Motor neuron (in vitro differentiated cells): ENCODE measurements at regions not wholly inside any gene's neighbourhood (a gene's known extent, or its start where the extent isn't known, plus 50 kb on each side); places are given as distances from the start of the nearest gene placed in this dataset.
"Not testable (repeated sequence)": the region's sequence is repeated elsewhere in the genome, so short reads cannot be mapped to it uniquely, and the experiment has no call there.

Experiments used
- ATAC-seq, 8 experiments: fragments of 200-7000 bp; cut with Tn5 transposase; replicated peaks in 6 of 8; 2 replicates each; pipeline ENCODE4 v1.8.0; 2021; ENCODE audit warnings: mild to moderate bottlenecking in 8 of 8, moderate library complexity in 8 of 8
- H3K27ac ChIP-seq, 2 donors: fragments of 250-450 bp; sonication (Bioruptor Pico); 2 replicates each; pipeline ENCODE4 v1.9.0; 2021; ENCODE audit warnings: antibody characterized with exemption in 2 of 2, mild to moderate bottlenecking in 2 of 2, moderate library complexity in 1 of 2
- H3K4me1 ChIP-seq, 2 donors: fragments of 250-450 bp; sonication (Bioruptor Pico); replicated peaks in 1 of 2; 2 replicates each; pipeline ENCODE4 v1.6.1; 2021; ENCODE audit warnings: antibody characterized with exemption in 2 of 2, mild to moderate bottlenecking in 2 of 2, moderate library complexity in 1 of 2
- H3K4me3 ChIP-seq, 5 donors: fragments of 250-450 bp; sonication (Bioruptor Pico); 2 replicates each; pipeline ENCODE4 v1.9.0; 2021; ENCODE audit warnings: antibody characterized with exemption in 5 of 5, mild to moderate bottlenecking in 5 of 5, moderate library complexity in 4 of 5
- WGBS, 10 experiments: fragments of 450-650 bp; shearing (Covaris generic); methylation state at CpG; one replicate each; pipeline ENCODE4 v1.0.0; 2022; 5-methylcytosine and 5-hydroxymethylcytosine counted together
- in situ Hi-C, 9 experiments: fragments of 400-800 bp; cut with MboI; loops; one replicate each; pipeline ENCODE4 v1.15.0; 2021; ENCODE audit warnings: low sequenced_read_pairs in 9 of 9, low pct_unique_long_range_greater_than_20kb in 2 of 9; ENCODE audit not compliant: unreplicated experiment in 9 of 9

DNA sequence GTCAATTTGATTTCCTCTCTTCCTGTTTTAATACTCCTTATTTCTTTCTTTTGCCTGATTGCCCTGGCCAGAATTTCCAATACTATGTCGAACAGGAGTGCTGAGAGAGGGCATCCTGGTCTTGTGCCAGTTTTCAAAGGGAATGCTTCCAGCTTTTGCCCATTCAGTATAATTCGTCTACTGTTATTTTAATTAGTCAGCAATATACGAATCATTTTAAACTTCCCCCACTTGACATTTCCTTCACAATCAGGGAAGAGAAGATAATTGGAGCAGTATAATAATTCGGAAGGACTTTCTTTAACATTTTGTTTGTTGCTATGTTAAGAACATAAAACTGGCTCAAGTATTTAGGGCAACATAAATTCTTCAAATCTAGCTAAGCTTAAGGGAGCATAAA is 860.3 kb upstream of the SLC35B3 start:
- ATAC-seq, result no peak
- Histone ChIP-seq H3K27ac (no peak overlapping the region), H3K4me1 (no peaks in the 10 kb centered on the region), H3K4me3 (no peak overlapping the region)
- in situ Hi-C loops, result no loop called here
- WGBS, 10 experiments, result 27 to 94% (median 78%) methylated on average over 2 to 4 of the region's 4 CpGs

- no peak for ATAC-seq
- Histone ChIP-seq H3K4me1 (no peaks in the 10 kb centered on the region), H3K4me3 (no peak overlapping the region), H3K27ac (no peak overlapping the region)
- 13 to 52% (median 35%) methylated on average over 1 to 3 of the region's 3 CpGs; no CpG with 5 or more reads in 1 of the 10 experiments for WGBS, 10 experiments
- in situ Hi-C loops, result no loop called here
Measured at GRCh38 chr6:9292975-9293374, 857.6 kb upstream of the SLC35B3 start.

GRCh38 chr6:9290342-9290741 is 855.0 kb upstream of the SLC35B3 start:
- ATAC-seq, result not testable (repeated sequence)

GRCh38 chr6:9272671-9273070 is 837.3 kb upstream of the SLC35B3 start:
- in situ Hi-C loops, result loop anchor here in 1 of 9 experiments (25.0 kb wide), 1 partner anchor 1140 kb away; the partner anchor contains the start of gene TFAP2A
- no peak for ATAC-seq
- no peak overlapping the region for H3K4me3 ChIP-seq
- no peaks in the 10 kb centered on the region for H3K4me1 ChIP-seq
- H3K27ac ChIP-seq, result no peak overlapping the region

More at GRCh38 chr6:9290342-9290741, 855.0 kb upstream of the SLC35B3 start:
- no CpG with 5 or more reads among the region's 32 CpGs for WGBS, 10 experiments
- in situ Hi-C loops, H3K27ac ChIP-seq, H3K4me3 ChIP-seq, H3K4me1 ChIP-seq: not testable (repeated sequence)

GRCh38 chr6:9266741-9267140 is 831.4 kb upstream of the SLC35B3 start:
- ATAC-seq, result no peak
- Histone ChIP-seq H3K27ac (no peak overlapping the region), H3K4me3 (no peak overlapping the region), H3K4me1 (no peaks in the 10 kb centered on the region)
- 14 to 100% (median 88%) methylated on average over 1 of the region's 1 CpG; no CpG with 5 or more reads in 3 of the 10 experiments for WGBS, 10 experiments
- in situ Hi-C loops, result loop anchor here in 1 of 9 experiments (25.0 kb wide), 1 partner anchor 1146 kb away; the partner anchor contains the start of gene TFAP2A

DNA sequence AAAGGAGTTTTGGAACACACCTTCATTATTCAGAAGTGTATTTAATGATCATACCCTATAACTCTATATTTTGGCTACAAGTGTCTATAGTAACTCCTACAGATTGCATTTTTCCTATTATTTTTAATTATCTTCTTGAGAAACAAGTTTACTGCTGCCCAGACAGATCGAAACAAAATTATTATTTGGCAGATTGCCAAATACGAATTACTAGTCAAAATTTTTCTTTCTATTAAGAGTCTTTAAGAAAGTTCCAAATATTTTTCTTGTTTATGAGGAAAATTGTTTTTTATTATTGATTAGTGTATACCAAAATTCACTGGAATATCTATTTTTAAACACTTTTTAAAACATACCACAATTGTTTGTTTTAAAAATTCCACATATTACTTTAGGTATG is 821.9 kb upstream of the SLC35B3 start:
- Histone ChIP-seq H3K4me1 (no peaks in the 10 kb centered on the region), H3K27ac (no peak overlapping the region), H3K4me3 (no peak overlapping the region)
- 12 to 78% (median 50%) methylated on average over 1 to 2 of the region's 2 CpGs for WGBS, 10 experiments
- ATAC-seq, result no peak
- in situ Hi-C loops, result loop anchor here in 1 of 9 experiments (25.0 kb wide), 1 partner anchor 1155 kb away; the partner anchor contains the start of gene TFAP2A

GRCh38 chr6:9254251-9254650 is 818.9 kb upstream of the SLC35B3 start:
- no peak for ATAC-seq
- H3K27ac ChIP-seq, result no peak overlapping the region
- H3K4me3 ChIP-seq, result no peak overlapping the region
- no peaks in the 10 kb centered on the region for H3K4me1 ChIP-seq
- in situ Hi-C loops, result loop anchor here in 1 of 9 experiments (25.0 kb wide), 1 partner anchor 1158 kb away; the partner anchor contains the start of gene TFAP2A
- 17 to 100% (median 93%) methylated on average over 3 to 9 of the region's 9 CpGs for WGBS, 10 experiments

DNA sequence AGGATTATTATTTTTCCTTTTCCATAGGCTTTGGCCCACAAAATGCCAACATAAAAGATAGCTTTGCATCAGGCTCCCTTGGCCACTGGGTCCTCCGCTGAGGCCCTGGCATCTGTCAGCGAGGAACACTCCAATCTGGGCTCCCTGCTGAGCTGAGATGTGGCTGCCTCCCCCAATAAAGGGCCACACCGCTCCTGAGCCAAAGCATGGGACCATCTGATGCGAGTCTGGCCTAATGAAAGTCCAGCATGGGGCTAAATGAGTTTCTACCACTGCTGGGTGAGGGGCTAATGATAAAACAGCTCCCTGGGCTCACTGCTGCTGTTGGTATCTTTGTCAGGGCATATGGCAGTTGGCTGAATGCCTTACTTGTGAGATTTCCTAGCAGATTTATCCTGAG is 817.5 kb upstream of the SLC35B3 start:
- Histone ChIP-seq H3K4me1 (no peaks in the 10 kb centered on the region), H3K27ac (no peak overlapping the region), H3K4me3 (no peak overlapping the region)
- 24 to 100% (median 74%) methylated on average over 1 to 4 of the region's 4 CpGs; no CpG with 5 or more reads in 4 of the 10 experiments for WGBS, 10 experiments
- ATAC-seq, result no peak
- in situ Hi-C loops, result loop anchor here in 1 of 9 experiments (25.0 kb wide), 1 partner anchor 1160 kb away; the partner anchor contains the start of gene TFAP2A

GRCh38 chr6:9250852-9251251 is 815.5 kb upstream of the SLC35B3 start:
- WGBS, 10 experiments, result 10 to 44% (median 27%) methylated on average over 3 to 8 of the region's 9 CpGs; no CpG with 5 or more reads in 1 of the 10 experiments
- ATAC-seq, result peak; percentile 30 to 73 (median 61)
- Histone ChIP-seq H3K4me3 (no peak overlapping the region), H3K4me1 (no peaks in the 10 kb centered on the region), H3K27ac (no peak overlapping the region)
- in situ Hi-C loops, result loop anchor here in 1 of 9 experiments (25.0 kb wide), 1 partner anchor 1161 kb away; the partner anchor contains the start of gene TFAP2A

DNA sequence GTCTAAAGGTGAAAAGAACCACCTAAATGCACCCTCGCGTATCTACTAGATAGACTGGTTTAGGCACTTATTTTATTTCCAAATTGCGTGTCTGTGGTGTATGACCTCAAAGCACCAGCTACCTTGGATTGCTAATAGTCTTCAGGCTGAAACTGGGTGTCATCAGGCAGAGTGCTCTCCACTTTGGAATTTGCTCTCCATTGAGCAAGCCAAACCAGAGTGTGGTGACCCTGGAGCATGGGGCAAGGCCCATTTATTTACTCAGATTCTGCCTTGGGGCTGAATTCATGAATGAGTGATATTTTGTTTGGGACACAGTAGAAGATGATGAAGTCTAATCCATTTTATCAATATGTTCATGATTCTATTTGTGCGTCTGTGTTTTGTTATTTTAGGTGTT is 812.8 kb upstream of the SLC35B3 start:
- 42 to 100% (median 93%) methylated on average over 1 to 4 of the region's 4 CpGs; no CpG with 5 or more reads in 1 of the 10 experiments for WGBS, 10 experiments
- H3K27ac ChIP-seq, result no peak overlapping the region
- in situ Hi-C loops, result loop anchor here in 1 of 9 experiments (25.0 kb wide), 2 partner anchors 261 to 1164 kb away; partner anchors contain the start of gene TFAP2A
- ATAC-seq, result peak in 1 of 8 experiments; percentile 65
- no peak overlapping the region for H3K4me3 ChIP-seq
- H3K4me1 ChIP-seq, result no peaks in the 10 kb centered on the region

- ATAC-seq, result no peak
- Histone ChIP-seq H3K27ac (no peak overlapping the region), H3K4me1 (no peaks in the 10 kb centered on the region), H3K4me3 (no peak overlapping the region)
- 64 to 100% (median 91%) methylated on average over 1 to 2 of the region's 2 CpGs; no CpG with 5 or more reads in 2 of the 10 experiments for WGBS, 10 experiments
- in situ Hi-C loops, result loop anchor here in 1 of 9 experiments (25.0 kb wide), 2 partner anchors 254 to 1171 kb away; partner anchors contain the start of gene TFAP2A
Measured at GRCh38 chr6:9240861-9241260, 805.5 kb upstream of the SLC35B3 start.

GRCh38 chr6:9236443-9236842 is 801.1 kb upstream of the SLC35B3 start:
- ATAC-seq, result no peak

DNA sequence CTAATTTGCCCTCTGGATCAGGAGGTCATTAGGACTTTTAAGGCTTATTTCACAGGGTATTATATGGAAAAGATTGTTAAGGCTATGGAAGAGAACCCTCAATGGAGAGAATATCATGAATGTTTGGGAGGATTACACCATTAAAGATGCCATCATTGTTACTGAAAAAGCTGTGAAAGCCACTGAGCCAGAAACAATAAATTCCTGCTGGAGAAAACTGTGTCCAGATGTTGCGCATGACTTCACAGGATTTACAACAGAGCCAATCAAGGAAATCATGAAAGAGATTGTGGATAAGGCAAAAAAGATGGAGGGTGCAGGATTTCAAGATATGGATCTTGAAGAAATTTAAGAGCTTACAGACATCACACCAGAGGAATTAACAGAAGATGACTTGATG is 798.3 kb upstream of the SLC35B3 start:
- in situ Hi-C loops, result loop anchor here in 1 of 9 experiments (25.0 kb wide), 2 partner anchors 246 to 1179 kb away; partner anchors contain the start of gene TFAP2A
- Histone ChIP-seq H3K4me1 (no peaks in the 10 kb centered on the region), H3K4me3 (no peak overlapping the region), H3K27ac (no peak overlapping the region)
- 14 to 100% (median 100%) methylated on average over 1 of the region's 1 CpG for WGBS, 10 experiments
- ATAC-seq, result no peak

More at GRCh38 chr6:9236443-9236842, 801.1 kb upstream of the SLC35B3 start:
- Histone ChIP-seq H3K27ac (no peak overlapping the region), H3K4me1 (no peaks in the 10 kb centered on the region), H3K4me3 (no peak overlapping the region)
- in situ Hi-C loops, result loop anchor here in 1 of 9 experiments (25.0 kb wide), 2 partner anchors 249 to 1176 kb away; partner anchors contain the start of gene TFAP2A
- 20 to 100% (median 54%) methylated on average over 1 to 6 of the region's 6 CpGs; no CpG with 5 or more reads in 3 of the 10 experiments for WGBS, 10 experiments
